IMR-90 (cell line): ENCODE measurements at regions not wholly inside any gene's neighbourhood (a gene's known extent, or its start where the extent isn't known, plus 50 kb on each side); places are given as distances from the start of the nearest gene placed in this dataset.

Experiments
- ATAC-seq: fragments of 200-7000 bp; cut with Tn5 transposase; 2 replicates; pipeline ENCODE4 v1.9.1; 2020; ENCODE audit warnings: low read depth, mild to moderate bottlenecking, moderate library complexity
- BruUV-seq: library from RNA; stranded (reverse); fragments of 400-500 nt; replicated peaks from 2 replicates; lab custom pipeline; 2021; lab: Mats Ljungman, UMichigan
- CTCF ChIA-PET: fragments of 300-600 bp; formaldehyde crosslinking; extraction: SDS; loops from one replicate; lab custom pipeline; 2021; ENCODE audit warnings: antibody characterized with exemption; lab: Yijun Ruan, JAX
- POLR2A ChIA-PET: fragments of 300-600 bp; sonication (Branson Sonifier 250); formaldehyde crosslinking; loops from one replicate; lab custom pipeline; 2022; ENCODE audit warnings: antibody characterized with exemption; ENCODE audit not compliant: unreplicated experiment; lab: Charles Lee
- DNase-seq: peaks from one replicate; pipeline ENCODE4 v3.0.0; 2013
- H2AFZ ChIP-seq: replicated peaks from 2 replicates; pipeline ENCODE3; 2013; ENCODE audit warnings: low read length, mild to moderate bottlenecking; ENCODE audit not compliant: poor library complexity
- H2AK5ac ChIP-seq: 2 replicates; pipeline ENCODE4 v1.6.1; 2013; ENCODE audit warnings: low read depth, low read length, inconsistent platforms
- H2AK9ac ChIP-seq: replicated peaks from 2 replicates; pipeline ENCODE3; 2013; ENCODE audit warnings: mild to moderate bottlenecking, low read depth, low read length, moderate library complexity; ENCODE audit not compliant: poor library complexity
- H2BK120ac ChIP-seq: 2 replicates; pipeline ENCODE4 v1.6.1; 2013; ENCODE audit warnings: low read depth, low read length, inconsistent platforms
- H2BK15ac ChIP-seq: 3 replicates; pipeline ENCODE4 v1.6.1; 2013; ENCODE audit warnings: low read depth, low read length, inconsistent platforms
- H2BK20ac ChIP-seq: 2 replicates; pipeline ENCODE4 v1.6.1; 2013; ENCODE audit warnings: low read depth, mild to moderate bottlenecking, inconsistent platforms, low read length, moderate library complexity
- H2BK5ac ChIP-seq: 2 replicates; pipeline ENCODE4 v1.6.1; 2013; ENCODE audit warnings: mild to moderate bottlenecking, low read depth, low read length, inconsistent platforms; ENCODE audit not compliant: poor library complexity, severe bottlenecking
- H3K14ac ChIP-seq: replicated peaks from 2 replicates; pipeline ENCODE4 v1.6.1; 2013; ENCODE audit warnings: low read depth, low read length, inconsistent platforms
- H3K18ac ChIP-seq: 2 replicates; pipeline ENCODE4 v1.6.1; 2013; ENCODE audit warnings: low read depth, low read length, control low read depth
- H3K23ac ChIP-seq: 2 replicates; pipeline ENCODE4 v1.6.1; 2013; ENCODE audit warnings: low read depth, low read length, inconsistent platforms
- H3K27ac ChIP-seq: 2 replicates; pipeline ENCODE4 v1.5.1; 2013; ENCODE audit warnings: mild to moderate bottlenecking, control low read depth, low read length; ENCODE audit not compliant: insufficient read depth
- H3K27me3 ChIP-seq: 2 replicates; pipeline ENCODE4 v1.6.1; 2013; ENCODE audit warnings: low read length; ENCODE audit not compliant: control insufficient read depth, insufficient read depth
- H3K36me3 ChIP-seq: 2 replicates; pipeline ENCODE4 v1.6.1; 2013; ENCODE audit warnings: low read length, mixed read lengths; ENCODE audit not compliant: control insufficient read depth, insufficient read depth
- H3K4ac ChIP-seq: 2 replicates; pipeline ENCODE4 v1.6.1; 2013; ENCODE audit warnings: low read depth, low read length, inconsistent platforms
- H3K4me1 ChIP-seq: 2 replicates; pipeline ENCODE4 v1.6.1; 2013; ENCODE audit warnings: low read length, mixed read lengths; ENCODE audit not compliant: control insufficient read depth, insufficient read depth
- H3K4me2 ChIP-seq: 2 replicates; pipeline ENCODE4 v1.6.1; 2013; ENCODE audit warnings: low read depth, mild to moderate bottlenecking, control low read depth, low read length, moderate library complexity
- H3K4me3 ChIP-seq: 2 replicates; pipeline ENCODE4 v1.5.1; 2013; ENCODE audit warnings: low read depth, mild to moderate bottlenecking, control low read depth, low read length, moderate library complexity; ENCODE audit not compliant: insufficient read depth
- H3K56ac ChIP-seq: 2 replicates; pipeline ENCODE4 v1.6.1; 2013; ENCODE audit warnings: low read length, inconsistent platforms; ENCODE audit not compliant: insufficient read depth; ENCODE audit errors: extremely low read depth
- H3K79me1 ChIP-seq, 2 experiments: 2 replicates each; pipeline ENCODE4 v1.6.1; 2013; ENCODE audit warnings: low read length in 2 of 2, inconsistent platforms in 1 of 2, low read depth in 1 of 2
- H3K9ac ChIP-seq: 2 replicates; pipeline ENCODE4 v1.6.1; 2013; ENCODE audit warnings: low read depth, low read length, control low read depth
- H3K9me1 ChIP-seq: 2 replicates; pipeline ENCODE4 v1.6.1; 2013; ENCODE audit warnings: low read length, inconsistent platforms; ENCODE audit not compliant: insufficient read depth
- H3K9me3 ChIP-seq: 2 replicates; pipeline ENCODE4 v1.6.1; 2013; ENCODE audit warnings: low read length; ENCODE audit not compliant: control insufficient read depth, insufficient read depth
- H4K20me1 ChIP-seq: 2 replicates; pipeline ENCODE4 v1.6.1; 2013; ENCODE audit warnings: low read length, inconsistent platforms; ENCODE audit not compliant: insufficient read depth
- H4K5ac ChIP-seq: 2 replicates; pipeline ENCODE4 v1.6.1; 2013; ENCODE audit warnings: mild to moderate bottlenecking, low read depth, low read length, control low read depth
- H4K8ac ChIP-seq, 2 experiments: 2 replicates each; pipeline ENCODE4 v1.6.1; 2013; ENCODE audit warnings: low read depth in 2 of 2, low read length in 2 of 2, control low read depth in 1 of 2, inconsistent platforms in 1 of 2
- H4K91ac ChIP-seq: 2 replicates; pipeline ENCODE4 v1.6.1; 2013; ENCODE audit warnings: low read depth, low read length, inconsistent platforms; ENCODE audit not compliant: insufficient read depth
- CEBPB ChIP-seq: IDR thresholded peaks from 2 replicates; pipeline ENCODE4 v1.6.1; 2012; ENCODE audit warnings: low read depth, low read length, improper control_type of control experiment
- ELK1 ChIP-seq: fragments of 150-350 bp; IDR thresholded peaks from 2 replicates; pipeline ENCODE4 v1.6.1; 2016; ENCODE audit warnings: low read depth, mild to moderate bottlenecking, low read length, moderate library complexity, borderline replicate concordance
- MAZ ChIP-seq: IDR thresholded peaks from 2 replicates; pipeline ENCODE4 v1.6.1; 2012; ENCODE audit warnings: low read depth, mild to moderate bottlenecking, low read length, improper control_type of control experiment, moderate library complexity, borderline replicate concordance
- MXI1 ChIP-seq: IDR thresholded peaks from 2 replicates; pipeline ENCODE4 v1.6.1; 2012; ENCODE audit warnings: low read depth, mild to moderate bottlenecking, low read length, moderate library complexity, borderline replicate concordance
- POLR2A ChIP-seq: IDR thresholded peaks from 2 replicates; pipeline ENCODE4 v1.6.1; 2012; ENCODE audit warnings: mild to moderate bottlenecking, low read depth, low read length
- RCOR1 ChIP-seq: IDR thresholded peaks from 2 replicates; pipeline ENCODE4 v1.6.1; 2012; ENCODE audit warnings: mild to moderate bottlenecking, low read length, improper control_type of control experiment; ENCODE audit not compliant: insufficient replicate concordance
- RFX5 ChIP-seq: IDR thresholded peaks from 2 replicates; pipeline ENCODE4 v1.8.0; 2012; ENCODE audit warnings: low read depth, mild to moderate bottlenecking, low read length, moderate library complexity
- WGBS, 2 experiments: methylation state at CpG; one replicate each; pipeline versions ENCODE4 v1.1.5 to v1.1.7; 2013; ENCODE audit warnings: missing lambda C conversion rate in 2 of 2; ENCODE audit not compliant: insufficient read length in 1 of 2; ENCODE audit errors: extremely low coverage in 2 of 2; 5-methylcytosine and 5-hydroxymethylcytosine counted together
- dilution Hi-C: fragments of 300-500 bp; cut with HindIII; formaldehyde crosslinking; loops from one replicate; pipeline ENCODE4 v1.14.3; 2018; ENCODE audit warnings: low sequenced_read_pairs; ENCODE audit not compliant: unreplicated experiment
- in situ Hi-C: fragments of 300-500 bp; cut with MboI; formaldehyde crosslinking; loops from 3 replicates; pipeline ENCODE4 v1.14.3; 2019; ENCODE audit warnings: low sequenced_read_pairs, inconsistent platforms, mixed read lengths
- intact Hi-C: fragments of 100-400 bp; cut with micrococcal nuclease; formaldehyde crosslinking; loops from 2 replicates; pipeline ENCODE4 v1.10.0; 2022
- TF ChIP-seq, protein P1 (sequence below): conservative IDR thresholded peaks from 2 replicates; pipeline ENCODE4 v1.5.1; 2012; ENCODE audit warnings: mild to moderate bottlenecking, low read depth, low read length, improper control_type of control experiment

DNA sequence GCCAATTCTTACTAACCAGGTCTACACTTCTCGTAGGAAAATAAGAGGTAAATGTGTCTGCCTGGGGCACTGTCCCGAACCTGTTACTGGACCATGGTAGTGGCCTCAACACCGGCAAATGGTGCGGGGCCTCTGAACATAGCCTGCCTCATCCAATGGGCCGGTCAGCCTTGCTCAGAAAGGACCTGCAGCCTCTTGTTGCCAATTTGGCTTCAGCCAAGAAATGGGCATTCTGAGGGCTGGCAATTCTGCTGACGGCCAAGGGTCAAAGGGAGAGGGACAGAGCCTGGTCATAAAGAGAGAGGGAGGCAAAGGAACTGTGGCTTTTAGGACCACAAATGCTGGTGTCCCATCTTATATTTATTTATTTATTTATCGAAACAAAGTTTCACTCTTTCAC is 69.5 kb upstream of the ATP6AP2 start:
- H3K23ac ChIP-seq, result no peak overlapping the region
- H3K9me3 ChIP-seq, result peaks cover 1% of the 10 kb centered on the region; the same call in 1 of the 2 replicates
- no peak overlapping the region for H4K5ac ChIP-seq
- no peak overlapping the region for H2BK120ac ChIP-seq
- no TSS peak for BruUV-seq
- H3K56ac ChIP-seq, result no peak overlapping the region
- H2BK20ac ChIP-seq, result no peak overlapping the region
- no peak overlapping the region for H3K9ac ChIP-seq
- in situ Hi-C loops, result no loop called here
- no peak overlapping the region for H3K14ac ChIP-seq
- intact Hi-C loops, result no loop called here
- no peaks in the 10 kb centered on the region for H3K79me1 ChIP-seq
- no peak for TF ChIP-seq POLR2A
- TF ChIP-seq, protein P1, sequence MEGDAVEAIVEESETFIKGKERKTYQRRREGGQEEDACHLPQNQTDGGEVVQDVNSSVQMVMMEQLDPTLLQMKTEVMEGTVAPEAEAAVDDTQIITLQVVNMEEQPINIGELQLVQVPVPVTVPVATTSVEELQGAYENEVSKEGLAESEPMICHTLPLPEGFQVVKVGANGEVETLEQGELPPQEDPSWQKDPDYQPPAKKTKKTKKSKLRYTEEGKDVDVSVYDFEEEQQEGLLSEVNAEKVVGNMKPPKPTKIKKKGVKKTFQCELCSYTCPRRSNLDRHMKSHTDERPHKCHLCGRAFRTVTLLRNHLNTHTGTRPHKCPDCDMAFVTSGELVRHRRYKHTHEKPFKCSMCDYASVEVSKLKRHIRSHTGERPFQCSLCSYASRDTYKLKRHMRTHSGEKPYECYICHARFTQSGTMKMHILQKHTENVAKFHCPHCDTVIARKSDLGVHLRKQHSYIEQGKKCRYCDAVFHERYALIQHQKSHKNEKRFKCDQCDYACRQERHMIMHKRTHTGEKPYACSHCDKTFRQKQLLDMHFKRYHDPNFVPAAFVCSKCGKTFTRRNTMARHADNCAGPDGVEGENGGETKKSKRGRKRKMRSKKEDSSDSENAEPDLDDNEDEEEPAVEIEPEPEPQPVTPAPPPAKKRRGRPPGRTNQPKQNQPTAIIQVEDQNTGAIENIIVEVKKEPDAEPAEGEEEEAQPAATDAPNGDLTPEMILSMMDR, result no peak
- no peak for TF ChIP-seq MXI1
- TF ChIP-seq MAZ, result no peak
- no peak for TF ChIP-seq ELK1
- TF ChIP-seq CEBPB, result no peak
- TF ChIP-seq RFX5, result no peak
- TF ChIP-seq RCOR1, result no peak
- POLR2A ChIA-PET, result no interaction called here
- H3K36me3 ChIP-seq, result no peaks in the 10 kb centered on the region
- CTCF ChIA-PET, result no interaction called here
- no peak overlapping the region for H2BK15ac ChIP-seq
- no peak overlapping the region for H3K18ac ChIP-seq
- DNase-seq (no peak), ATAC-seq (no peak)
- no peak overlapping the region for H2AFZ ChIP-seq
- H4K91ac ChIP-seq, result no peak overlapping the region
- no peak overlapping the region for H3K27ac ChIP-seq
- 87% methylated on average over 3 of the region's 7 CpGs; no CpG with 5 or more reads in 1 of the 2 experiments for WGBS, 2 experiments
- H3K9me1 ChIP-seq, result no peaks in the 10 kb centered on the region
- H2AK5ac ChIP-seq, result no peak overlapping the region
- no peak overlapping the region for H4K8ac ChIP-seq
- dilution Hi-C loops, result no loop called here
- no peak overlapping the region for H2BK5ac ChIP-seq
- no peak overlapping the region for H3K4ac ChIP-seq
- peaks cover 16% of the 10 kb centered on the region; the same call in 1 of the 2 replicates for H3K27me3 ChIP-seq
- no peak overlapping the region for H3K4me3 ChIP-seq
- no peak overlapping the region for H3K4me2 ChIP-seq
- H3K4me1 ChIP-seq, result 0 out of 2 replicates have a peak, but pooled peaks cover 1% of the 10 kb centered on the region
- H2AK9ac ChIP-seq, result no peak overlapping the region
- no peaks in the 10 kb centered on the region for H4K20me1 ChIP-seq
